Left ventricle myocardium inferior (tissue), 1 donor: ENCODE measurements at regions not wholly inside any gene's neighbourhood (a gene's known extent, or its start where the extent isn't known, plus 50 kb on each side); places are given as distances from the start of the nearest gene placed in this dataset.
A peak's percentile ranks its signal among the peaks of the same experiment; 100 is the strongest.

Source experiments
- DNase-seq: peaks from one replicate; pipeline ENCODE4 v3.0.0-alpha.2; 2020
- H3K27ac ChIP-seq: fragments of 200-600 bp; replicated peaks from 2 replicates; pipeline ENCODE4 v1.8.0; 2021
- H3K27me3 ChIP-seq: fragments of 200-600 bp; 2 replicates; pipeline ENCODE4 v1.8.0; 2021; ENCODE audit warnings: low read depth
- H3K36me3 ChIP-seq: fragments of 200-600 bp; 2 replicates; pipeline ENCODE4 v1.8.0; 2021
- H3K4me1 ChIP-seq: fragments of 200-600 bp; 2 replicates; pipeline ENCODE4 v1.8.0; 2021
- H3K4me3 ChIP-seq: fragments of 200-600 bp; 2 replicates; pipeline ENCODE4 v1.8.0; 2021; ENCODE audit warnings: mild to moderate bottlenecking, moderate library complexity
- H3K9me3 ChIP-seq: fragments of 200-600 bp; replicated peaks from 2 replicates; pipeline ENCODE4 v1.8.0; 2021
- intact Hi-C: fragments of 100-400 bp; cut with micrococcal nuclease; formaldehyde crosslinking; loops from one replicate; pipeline ENCODE4 v1.11.0; 2022
- TF ChIP-seq, protein P1 (sequence below): fragments of 200-600 bp; IDR thresholded peaks from 2 replicates; pipeline ENCODE4 v1.8.0; 2021; ENCODE audit warnings: antibody characterized with exemption, mild to moderate bottlenecking, borderline replicate concordance
- donor health status: DM: no; HTN: yes; CAD: no; lungs with severe emphysema.

GRCh38 chr1:184854036-184854435, 99.4 kb upstream of the EDEM3 start:
- TF ChIP-seq, protein P1, sequence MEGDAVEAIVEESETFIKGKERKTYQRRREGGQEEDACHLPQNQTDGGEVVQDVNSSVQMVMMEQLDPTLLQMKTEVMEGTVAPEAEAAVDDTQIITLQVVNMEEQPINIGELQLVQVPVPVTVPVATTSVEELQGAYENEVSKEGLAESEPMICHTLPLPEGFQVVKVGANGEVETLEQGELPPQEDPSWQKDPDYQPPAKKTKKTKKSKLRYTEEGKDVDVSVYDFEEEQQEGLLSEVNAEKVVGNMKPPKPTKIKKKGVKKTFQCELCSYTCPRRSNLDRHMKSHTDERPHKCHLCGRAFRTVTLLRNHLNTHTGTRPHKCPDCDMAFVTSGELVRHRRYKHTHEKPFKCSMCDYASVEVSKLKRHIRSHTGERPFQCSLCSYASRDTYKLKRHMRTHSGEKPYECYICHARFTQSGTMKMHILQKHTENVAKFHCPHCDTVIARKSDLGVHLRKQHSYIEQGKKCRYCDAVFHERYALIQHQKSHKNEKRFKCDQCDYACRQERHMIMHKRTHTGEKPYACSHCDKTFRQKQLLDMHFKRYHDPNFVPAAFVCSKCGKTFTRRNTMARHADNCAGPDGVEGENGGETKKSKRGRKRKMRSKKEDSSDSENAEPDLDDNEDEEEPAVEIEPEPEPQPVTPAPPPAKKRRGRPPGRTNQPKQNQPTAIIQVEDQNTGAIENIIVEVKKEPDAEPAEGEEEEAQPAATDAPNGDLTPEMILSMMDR: no peak
- Histone ChIP-seq H3K27ac (peak overlapping the region; percentile 51), H3K4me3 (no peak overlapping the region), H3K27me3 (no peaks in the 10 kb centered on the region), H3K36me3 (peaks cover 3% of the 10 kb centered on the region), H3K4me1 (peaks cover 37% of the 10 kb centered on the region), H3K9me3 (no peaks in the 10 kb centered on the region)
- intact Hi-C loops: no loop called here
- DNase-seq: no peak

- Histone ChIP-seq H3K4me3 (no peak overlapping the region), H3K9me3 (no peaks in the 10 kb centered on the region), H3K4me1 (peaks cover 32% of the 10 kb centered on the region), H3K27me3 (no peaks in the 10 kb centered on the region), H3K36me3 (peaks cover 3% of the 10 kb centered on the region), H3K27ac (peak overlapping the region; percentile 27)
- intact Hi-C loops: no loop called here
- TF ChIP-seq, protein P1: no peak
- DNase-seq: no peak
These were observed 97.4 kb upstream of the EDEM3 start for GRCh38 chr1:184851822-184852746.

GRCh38 chr1:184843732-184844495, 89.3 kb upstream of the EDEM3 start:
- H3K36me3 ChIP-seq: no peaks in the 10 kb centered on the region
- H3K4me3 ChIP-seq: no peak overlapping the region
- TF ChIP-seq, protein P1: no peak
- no peak for DNase-seq
- peak overlapping the region; percentile 25 for H3K27ac ChIP-seq
- peaks cover 50% of the 10 kb centered on the region for H3K4me1 ChIP-seq
- H3K27me3 ChIP-seq: no peaks in the 10 kb centered on the region
- no peaks in the 10 kb centered on the region for H3K9me3 ChIP-seq
- intact Hi-C loops: no loop called here

- no peak for DNase-seq
- Histone ChIP-seq H3K9me3 (no peaks in the 10 kb centered on the region), H3K36me3 (no peaks in the 10 kb centered on the region), H3K27ac (peak overlapping the region; percentile 82), H3K4me3 (no peak overlapping the region), H3K27me3 (no peaks in the 10 kb centered on the region), H3K4me1 (peaks cover 82% of the 10 kb centered on the region)
- intact Hi-C loops: no loop called here
- TF ChIP-seq, protein P1: no peak
These were observed 85.9 kb upstream of the EDEM3 start for GRCh38 chr1:184840596-184840995.

DNA sequence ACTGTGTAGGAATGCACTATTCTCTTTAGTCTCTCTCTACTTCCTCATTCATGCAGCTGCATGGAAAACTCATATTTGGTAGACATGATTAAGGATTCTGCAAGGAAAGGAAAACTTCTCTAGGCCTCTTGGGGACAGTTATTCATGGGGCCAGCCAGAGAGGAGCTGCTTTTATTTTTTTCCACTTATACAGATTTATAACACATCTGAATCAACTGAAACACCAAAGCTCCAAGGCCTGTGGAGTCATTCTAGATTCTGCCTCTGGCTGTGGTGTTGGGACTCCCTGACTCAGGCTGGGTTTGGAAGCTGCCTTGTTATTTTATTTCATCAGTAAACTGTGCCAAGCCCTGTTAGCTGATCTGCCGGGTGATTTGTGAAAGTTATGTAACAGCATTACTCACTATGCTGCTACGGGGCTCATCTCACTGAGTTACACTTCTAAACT, 83.9 kb upstream of the EDEM3 start:
- Histone ChIP-seq H3K36me3 (peaks cover 8% of the 10 kb centered on the region), H3K4me1 (peaks cover 71% of the 10 kb centered on the region), H3K27me3 (no peaks in the 10 kb centered on the region), H3K27ac (peak overlapping the region; percentile 82), H3K9me3 (peaks cover 8% of the 10 kb centered on the region), H3K4me3 (peak overlapping the region; percentile 1)
- TF ChIP-seq, protein P1: no peak
- intact Hi-C loops: no loop called here
- DNase-seq: no peak
